Amygdala (tissue), 56 donors: ENCODE measurements at regions not wholly inside any gene's neighbourhood (a gene's known extent, or its start where the extent isn't known, plus 50 kb on each side); places are given as distances from the start of the nearest gene placed in this dataset.
"Not testable (repeated sequence)": the region's sequence is repeated elsewhere in the genome, so short reads cannot be mapped to it uniquely, and the experiment has no call there.

ENCODE experiments used
- DNase-seq, 56 donors: peaks; one replicate each; lab custom pipeline; 2025; lab: John Stamatoyannopoulos, UW

GRCh38 chr6:11486959-11487358, 50.6 kb upstream of the TMEM170B start:
- no peak for DNase-seq

- no peak for DNase-seq
These were observed 51.1 kb upstream of the TMEM170B start for GRCh38 chr6:11486486-11486885.

GRCh38 chr6:11486051-11486450, 51.5 kb upstream of the TMEM170B start:
- no peak for DNase-seq

- DNase-seq: no peak
These were observed 52.3 kb upstream of the TMEM170B start for GRCh38 chr6:11485271-11485670.

GRCh38 chr6:11484441-11484840, 53.1 kb upstream of the TMEM170B start:
- DNase-seq: no peak

GRCh38 chr6:11482616-11483015, 54.9 kb upstream of the TMEM170B start:
- no peak for DNase-seq

- DNase-seq: no peak
These were observed 57.0 kb upstream of the TMEM170B start for GRCh38 chr6:11480541-11480940.

GRCh38 chr6:11479296-11479695, 58.3 kb upstream of the TMEM170B start:
- no peak for DNase-seq

GRCh38 chr6:11478586-11478985, 59.0 kb upstream of the TMEM170B start:
- DNase-seq: no peak

GRCh38 chr6:11475016-11475415, 62.5 kb upstream of the TMEM170B start:
- no peak for DNase-seq

GRCh38 chr6:11473008-11473740, 64.4 kb upstream of the TMEM170B start:
- DNase-seq: no peak

GRCh38 chr6:11471261-11471660, 66.3 kb upstream of the TMEM170B start:
- DNase-seq: no peak

- no peak for DNase-seq
These were observed 67.9 kb upstream of the TMEM170B start for GRCh38 chr6:11469684-11470083.

GRCh38 chr6:11468271-11468670, 69.3 kb upstream of the TMEM170B start:
- not testable (repeated sequence) for DNase-seq

- DNase-seq: no peak
These were observed 70.2 kb upstream of the TMEM170B start for GRCh38 chr6:11467364-11467763.

- DNase-seq: no peak
These were observed 74.2 kb upstream of the TMEM170B start for GRCh38 chr6:11463398-11463780.

GRCh38 chr6:11462742-11463397, 74.7 kb upstream of the TMEM170B start:
- DNase-seq: no peak

GRCh38 chr6:11460837-11461661, 76.5 kb upstream of the TMEM170B start:
- DNase-seq: no peak

- DNase-seq: no peak
These were observed 77.4 kb upstream of the TMEM170B start for GRCh38 chr6:11460001-11460668.

GRCh38 chr6:11459079-11459610, 78.4 kb upstream of the TMEM170B start:
- DNase-seq: no peak

GRCh38 chr6:11458509-11458908, 79.0 kb upstream of the TMEM170B start:
- DNase-seq: no peak
